GF-D8 (cell line): ENCODE measurements at regions not wholly inside any gene's neighbourhood (a gene's known extent, or its start where the extent isn't known, plus 50 kb on each side); places are given as distances from the start of the nearest gene placed in this dataset.

ENCODE experiments used
- DNase-seq: peaks from one replicate; lab custom pipeline; 2025; lab: John Stamatoyannopoulos, UW

GRCh38 chr3:24596626-24597025 lies 102.0 kb upstream of the THRB start:
- no peak for DNase-seq

GRCh38 chr3:24598695-24599470 lies 104.2 kb upstream of the THRB start:
- no peak for DNase-seq

GRCh38 chr3:24601066-24601939 lies 106.7 kb upstream of the THRB start:
- no peak for DNase-seq

- DNase-seq: no peak
Observed at GRCh38 chr3:24604215-24604614, 109.6 kb upstream of the THRB start.

GRCh38 chr3:24605511-24606028 lies 110.9 kb upstream of the THRB start:
- no peak for DNase-seq

GRCh38 chr3:24607281-24607680 lies 112.6 kb upstream of the THRB start:
- DNase-seq: no peak

- no peak for DNase-seq
Observed at GRCh38 chr3:24608701-24609390, 114.2 kb upstream of the THRB start.

GRCh38 chr3:24614359-24614758 lies 119.7 kb upstream of the THRB start:
- no peak for DNase-seq

- no peak for DNase-seq
Observed at GRCh38 chr3:24615177-24615576, 120.5 kb upstream of the THRB start.

- DNase-seq: no peak
Observed at GRCh38 chr3:24616110-24616829, 121.6 kb upstream of the THRB start.

- DNase-seq: no peak
Observed at GRCh38 chr3:24622138-24622537, 127.5 kb upstream of the THRB start.

GRCh38 chr3:24622696-24623225 lies 128.1 kb upstream of the THRB start:
- no peak for DNase-seq

GRCh38 chr3:24623657-24624056 lies 129.0 kb upstream of the THRB start:
- no peak for DNase-seq

- DNase-seq: no peak
Observed at GRCh38 chr3:24624938-24625681, 130.5 kb upstream of the THRB start.

- no peak for DNase-seq
Observed at GRCh38 chr3:24628523-24629258, 134.0 kb upstream of the THRB start.

- no peak for DNase-seq
Observed at GRCh38 chr3:24631481-24631880, 136.8 kb upstream of the THRB start.

- DNase-seq: no peak
Observed at GRCh38 chr3:24639061-24639460, 144.4 kb upstream of the THRB start.

- DNase-seq: no peak
Observed at GRCh38 chr3:24639481-24640329, 145.1 kb upstream of the THRB start.

GRCh38 chr3:24640330-24640877 lies 145.8 kb upstream of the THRB start:
- DNase-seq: no peak
